ENCODE measurements at regions not wholly inside any gene's neighbourhood (a gene's known extent, or its start where the extent isn't known, plus 50 kb on each side); places are given as distances from the start of the nearest gene placed in this dataset.
"Not testable (repeated sequence)": the region's sequence is repeated elsewhere in the genome, so short reads cannot be mapped to it uniquely, and the experiment has no call there.

- no peak for DNase-seq
- in situ Hi-C loops (cut with HindIII; ENCODE audit: low pct_ligation_motif_present, low pct_unique_long_range_greater_than_20kb, low sequenced_read_pairs), result no loop called here
These were observed 244.3 kb downstream of the ZIC1 start for GRCh38 chr3:147653367-147653923.

GRCh38 chr3:147654827-147655226, 245.7 kb downstream of the ZIC1 start:
- in situ Hi-C loops (cut with HindIII; ENCODE audit: low pct_ligation_motif_present, low pct_unique_long_range_greater_than_20kb, low sequenced_read_pairs), result no loop called here
- no peak for DNase-seq

- DNase-seq, result no peak
- in situ Hi-C loops (cut with HindIII; ENCODE audit: low pct_ligation_motif_present, low pct_unique_long_range_greater_than_20kb, low sequenced_read_pairs), result no loop called here
These were observed 246.1 kb downstream of the ZIC1 start for GRCh38 chr3:147655236-147655635.

GRCh38 chr3:147656023-147656422, 246.9 kb downstream of the ZIC1 start:
- no peak for DNase-seq
- in situ Hi-C loops (cut with HindIII; ENCODE audit: low pct_ligation_motif_present, low pct_unique_long_range_greater_than_20kb, low sequenced_read_pairs), result no loop called here

DNA sequence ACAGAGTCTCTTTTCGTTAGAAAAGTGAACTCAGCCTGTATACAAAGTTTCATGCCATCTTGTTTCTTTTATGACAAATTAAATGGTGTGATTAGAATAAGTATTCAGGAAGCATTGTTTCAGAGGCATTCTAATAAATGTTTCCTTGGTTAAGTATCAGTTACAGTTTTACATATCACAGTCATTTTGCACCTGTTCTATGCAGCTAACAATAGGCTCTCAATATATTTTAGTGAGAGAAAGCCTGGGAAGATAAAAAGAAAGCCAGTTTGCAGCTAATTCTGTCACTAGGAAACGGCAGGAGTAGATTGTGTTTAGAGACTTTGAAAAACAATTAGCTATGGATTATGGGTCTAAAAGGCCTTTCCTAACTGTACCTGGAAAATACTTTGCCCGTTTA, 252.8 kb downstream of the ZIC1 start:
- DNase-seq, result no peak
- in situ Hi-C loops (cut with HindIII; ENCODE audit: low pct_ligation_motif_present, low pct_unique_long_range_greater_than_20kb, low sequenced_read_pairs), result no loop called here

- DNase-seq, result no peak
- in situ Hi-C loops (cut with HindIII; ENCODE audit: low pct_ligation_motif_present, low pct_unique_long_range_greater_than_20kb, low sequenced_read_pairs), result no loop called here
These were observed 253.5 kb downstream of the ZIC1 start for GRCh38 chr3:147662705-147663104.

- DNase-seq, result no peak
- in situ Hi-C loops (cut with HindIII; ENCODE audit: low pct_ligation_motif_present, low pct_unique_long_range_greater_than_20kb, low sequenced_read_pairs), result no loop called here
These were observed 259.9 kb downstream of the ZIC1 start for GRCh38 chr3:147669077-147669476.

- DNase-seq, result no peak
- in situ Hi-C loops (cut with HindIII; ENCODE audit: low pct_ligation_motif_present, low pct_unique_long_range_greater_than_20kb, low sequenced_read_pairs), result no loop called here
These were observed 262.9 kb downstream of the ZIC1 start for GRCh38 chr3:147672035-147672434.

DNA sequence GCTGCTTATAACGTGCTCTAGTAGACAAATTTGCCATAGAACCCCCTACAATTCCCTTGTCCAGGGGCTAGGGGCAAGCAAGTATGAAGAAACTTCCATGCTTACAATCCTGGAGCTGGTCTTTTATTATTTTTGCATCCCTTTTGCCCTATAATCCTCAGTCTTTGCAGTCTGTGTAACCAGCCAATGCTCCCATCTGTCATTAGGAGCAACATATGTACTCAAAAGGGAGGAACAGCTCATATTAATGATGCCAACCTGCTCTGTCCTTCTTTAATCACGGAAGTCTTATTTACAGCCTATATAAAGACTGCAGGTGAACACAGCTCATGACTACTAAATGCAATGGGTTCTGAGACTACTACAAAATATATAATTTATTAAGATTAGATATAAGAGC, 263.3 kb downstream of the ZIC1 start:
- in situ Hi-C loops (cut with HindIII; ENCODE audit: low pct_ligation_motif_present, low pct_unique_long_range_greater_than_20kb, low sequenced_read_pairs), result no loop called here

GRCh38 chr3:147675761-147676160, 266.6 kb downstream of the ZIC1 start:
- in situ Hi-C loops (cut with HindIII; ENCODE audit: low pct_ligation_motif_present, low pct_unique_long_range_greater_than_20kb, low sequenced_read_pairs), result no loop called here
- no peak for DNase-seq

More for the DNA sequence above, 263.3 kb downstream of the ZIC1 start:
- no peak for DNase-seq

- DNase-seq, result no peak
- in situ Hi-C loops (cut with HindIII; ENCODE audit: low pct_ligation_motif_present, low pct_unique_long_range_greater_than_20kb, low sequenced_read_pairs), result no loop called here
These were observed 271.8 kb downstream of the ZIC1 start for GRCh38 chr3:147680837-147681483.

- DNase-seq, result no peak
- in situ Hi-C loops (cut with HindIII; ENCODE audit: low pct_ligation_motif_present, low pct_unique_long_range_greater_than_20kb, low sequenced_read_pairs), result no loop called here
These were observed 279.7 kb downstream of the ZIC1 start for GRCh38 chr3:147688868-147689267.

DNA sequence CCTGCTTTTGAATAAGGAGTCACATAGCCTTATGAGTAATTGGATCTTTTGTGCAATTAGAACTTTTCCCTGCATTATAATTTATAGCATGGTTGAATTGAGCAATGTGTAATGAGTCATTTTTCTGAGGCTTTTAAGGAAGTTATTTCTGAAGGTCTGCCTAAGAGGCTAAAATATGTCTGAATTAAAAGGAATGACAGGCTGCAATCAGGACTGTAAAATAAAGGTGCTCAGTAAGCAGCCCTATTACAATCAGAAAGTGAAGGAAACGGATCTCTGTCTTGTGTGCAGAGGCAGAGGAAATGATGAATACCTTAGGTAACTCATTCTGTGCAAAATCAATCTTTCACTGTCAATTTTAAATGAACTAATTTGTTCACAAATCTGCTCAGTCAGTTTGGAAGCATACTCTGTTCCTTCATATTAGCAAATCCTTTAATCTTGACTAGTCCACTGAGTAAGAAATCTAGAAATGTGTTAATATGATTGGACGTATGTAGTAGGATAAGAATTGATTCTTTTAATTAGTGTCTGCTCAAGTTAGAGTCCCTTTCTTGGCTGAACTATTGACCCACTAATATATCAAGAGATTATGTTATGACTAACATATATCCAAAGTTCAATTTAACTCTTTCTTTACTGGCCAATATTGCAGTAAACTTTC, 290.1 kb downstream of the ZIC1 start:
- in situ Hi-C loops (cut with HindIII; ENCODE audit: low pct_ligation_motif_present, low pct_unique_long_range_greater_than_20kb, low sequenced_read_pairs), result no loop called here
- DNase-seq, result no peak

GRCh38 chr3:147701195-147701594, 292.0 kb downstream of the ZIC1 start:
- in situ Hi-C loops (cut with HindIII; ENCODE audit: low pct_ligation_motif_present, low pct_unique_long_range_greater_than_20kb, low sequenced_read_pairs), result no loop called here
- no peak for DNase-seq

- DNase-seq, result no peak
- in situ Hi-C loops (cut with HindIII; ENCODE audit: low pct_ligation_motif_present, low pct_unique_long_range_greater_than_20kb, low sequenced_read_pairs), result no loop called here
These were observed 293.3 kb downstream of the ZIC1 start for GRCh38 chr3:147702509-147702908.

- in situ Hi-C loops (cut with HindIII; ENCODE audit: low pct_ligation_motif_present, low pct_unique_long_range_greater_than_20kb, low sequenced_read_pairs), result no loop called here
- DNase-seq, result no peak
These were observed 296.5 kb downstream of the ZIC1 start for GRCh38 chr3:147705651-147706051.

DNA sequence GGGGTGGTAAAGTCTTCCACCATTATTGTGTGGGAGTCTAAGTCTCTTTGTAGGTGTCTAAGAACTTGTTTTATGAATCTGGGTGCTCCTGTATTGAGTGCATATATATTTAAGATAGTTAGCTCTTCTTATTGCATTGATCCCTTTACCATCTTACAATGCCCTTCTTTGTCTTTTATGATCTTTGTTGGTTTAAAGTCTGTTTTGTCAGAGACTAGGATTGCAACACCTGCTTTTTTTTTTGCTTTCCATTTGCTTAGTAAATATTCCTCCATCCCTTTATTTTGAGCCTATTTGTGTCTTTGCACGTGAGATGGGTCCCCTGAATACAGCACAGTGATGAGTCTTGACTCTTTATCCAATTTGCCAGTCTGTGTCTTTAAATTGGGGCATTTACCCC, 301.6 kb downstream of the ZIC1 start:
- DNase-seq; in situ Hi-C loops (cut with HindIII; ENCODE audit: low pct_ligation_motif_present, low pct_unique_long_range_greater_than_20kb, low sequenced_read_pairs): not testable (repeated sequence)

DNA sequence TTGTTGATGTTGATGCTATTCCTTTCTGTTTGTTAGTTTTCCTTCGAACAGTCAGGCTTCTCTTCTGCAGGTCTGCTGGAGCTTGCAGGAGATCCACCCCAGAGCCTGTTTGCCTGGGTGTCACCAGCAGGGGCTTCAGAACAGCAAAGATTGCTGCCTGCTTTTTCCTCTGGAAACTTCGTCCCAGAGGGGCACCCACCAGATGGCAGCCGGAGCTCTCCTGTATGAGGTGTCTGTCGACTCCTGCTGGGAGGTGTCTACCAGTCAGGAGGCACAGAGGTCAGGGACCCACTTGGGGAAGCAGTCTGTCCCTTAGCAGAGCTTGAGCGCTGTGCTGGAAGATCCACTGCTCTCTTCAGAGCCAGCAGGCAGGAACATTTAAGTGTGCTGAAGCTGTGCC, 303.2 kb downstream of the ZIC1 start:
- in situ Hi-C loops (cut with HindIII; ENCODE audit: low pct_ligation_motif_present, low pct_unique_long_range_greater_than_20kb, low sequenced_read_pairs), result no loop called here
- no peak for DNase-seq

DNA sequence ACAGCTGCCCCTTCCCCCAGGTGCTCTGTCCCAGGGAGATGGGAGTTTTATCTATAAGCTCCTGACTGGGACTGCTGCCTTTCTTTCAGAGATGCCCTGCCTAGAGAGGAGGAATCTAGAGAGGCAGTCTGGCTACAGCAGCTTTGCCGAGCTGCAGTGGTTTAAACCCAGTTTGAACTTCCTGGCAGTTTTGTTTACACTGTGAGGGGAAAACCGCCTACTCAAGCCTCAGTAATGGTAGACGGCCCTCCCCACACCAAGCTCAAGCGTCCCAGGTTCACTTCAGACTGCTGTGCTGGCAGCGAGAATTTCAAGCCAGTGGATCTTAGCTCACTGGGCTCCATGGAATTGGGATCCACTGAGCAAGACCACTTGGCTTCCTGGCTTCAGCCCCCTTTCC, 303.6 kb downstream of the ZIC1 start:
- DNase-seq; in situ Hi-C loops (cut with HindIII; ENCODE audit: low pct_ligation_motif_present, low pct_unique_long_range_greater_than_20kb, low sequenced_read_pairs): not testable (repeated sequence)
